ENCODE measurements at regions not wholly inside any gene's neighbourhood (a gene's known extent, or its start where the extent isn't known, plus 50 kb on each side); places are given as distances from the start of the nearest gene placed in this dataset.

GRCh38 chr18:73923866-73924265 is 223.8 kb downstream of the FBXO15 start:
- H4K20me1 ChIP-seq (ENCODE audit: control insufficient read depth, extremely low read depth, insufficient read depth, low read length) = no peaks in the 10 kb centered on the region
- no peaks in the 10 kb centered on the region for H3K27me3 ChIP-seq (ENCODE audit: control insufficient read depth, insufficient read depth, low read length)
- no peak overlapping the region for H2AFZ ChIP-seq (ENCODE audit: low read length)
- H3K4me2 ChIP-seq (ENCODE audit: extremely low read depth, insufficient read depth, low read length) = no peak overlapping the region
- H3K4me1 ChIP-seq (ENCODE audit: control insufficient read depth, extremely low read depth, insufficient read depth, low read length) = no peaks in the 10 kb centered on the region
- no peak overlapping the region for H3K4me3 ChIP-seq (replicated peaks in 1 of 4; ENCODE audit: control extremely low read depth in 1 of 4, insufficient read depth in 1 of 4, low read depth in 3 of 4, low read length in 4 of 4)
- H3K27ac ChIP-seq (ENCODE audit: insufficient read depth, low read length) = no peak overlapping the region
- H3K79me2 ChIP-seq (ENCODE audit: control insufficient read depth, insufficient read depth, low read length) = no peaks in the 10 kb centered on the region
- TF ChIP-seq CTCF (conservative IDR thresholded peaks at IDR 0.05 in 1 of 2, IDR thresholded peaks at IDR 0.05 in 1 of 2; ENCODE audit: low read depth in 1 of 2, low read length in 2 of 2) = no peak
- no peak for TF ChIP-seq EZH2 (IDR thresholded peaks at IDR 0.05; ENCODE audit: low read length, missing control alignments)
- H3K9ac ChIP-seq (ENCODE audit: insufficient read depth, low read length) = no peak overlapping the region
- no peaks in the 10 kb centered on the region for H3K9me3 ChIP-seq (ENCODE audit: control insufficient read depth, insufficient read depth, low read depth, low read length)
- peak in 1 of 2 donors; percentile 13 for DNase-seq (ENCODE audit: low read depth in 2 of 2)
- no peaks in the 10 kb centered on the region for H3K36me3 ChIP-seq (ENCODE audit: control insufficient read depth, insufficient read depth, low read length)

GRCh38 chr18:73920033-73920432 is 227.6 kb downstream of the FBXO15 start:
- Histone ChIP-seq H4K20me1 (ENCODE audit: control insufficient read depth, extremely low read depth, insufficient read depth, low read length) (no peaks in the 10 kb centered on the region), H3K4me3 (replicated peaks in 1 of 4; ENCODE audit: control extremely low read depth in 1 of 4, insufficient read depth in 1 of 4, low read depth in 3 of 4, low read length in 4 of 4) (no peak overlapping the region), H3K9me3 (ENCODE audit: control insufficient read depth, insufficient read depth, low read depth, low read length) (no peaks in the 10 kb centered on the region), H3K27me3 (ENCODE audit: control insufficient read depth, insufficient read depth, low read length) (no peaks in the 10 kb centered on the region), H3K4me1 (ENCODE audit: control insufficient read depth, extremely low read depth, insufficient read depth, low read length) (no peaks in the 10 kb centered on the region), H3K36me3 (ENCODE audit: control insufficient read depth, insufficient read depth, low read length) (no peaks in the 10 kb centered on the region), H3K27ac (ENCODE audit: insufficient read depth, low read length) (no peak overlapping the region), H2AFZ (ENCODE audit: low read length) (no peak overlapping the region), H3K9ac (ENCODE audit: insufficient read depth, low read length) (no peak overlapping the region), H3K4me2 (ENCODE audit: extremely low read depth, insufficient read depth, low read length) (no peak overlapping the region), H3K79me2 (ENCODE audit: control insufficient read depth, insufficient read depth, low read length) (no peaks in the 10 kb centered on the region)
- no peak for DNase-seq (ENCODE audit: low read depth in 2 of 2)
- TF ChIP-seq EZH2 (IDR thresholded peaks at IDR 0.05; ENCODE audit: low read length, missing control alignments) (no peak), CTCF (conservative IDR thresholded peaks at IDR 0.05 in 1 of 2, IDR thresholded peaks at IDR 0.05 in 1 of 2; ENCODE audit: low read depth in 1 of 2, low read length in 2 of 2) (no peak)

- Histone ChIP-seq H3K4me1 (ENCODE audit: control insufficient read depth, extremely low read depth, insufficient read depth, low read length) (no peaks in the 10 kb centered on the region), H3K4me2 (ENCODE audit: extremely low read depth, insufficient read depth, low read length) (no peak overlapping the region), H2AFZ (ENCODE audit: low read length) (no peak overlapping the region), H3K9ac (ENCODE audit: insufficient read depth, low read length) (no peak overlapping the region), H4K20me1 (ENCODE audit: control insufficient read depth, extremely low read depth, insufficient read depth, low read length) (no peaks in the 10 kb centered on the region), H3K27ac (ENCODE audit: insufficient read depth, low read length) (no peak overlapping the region), H3K27me3 (ENCODE audit: control insufficient read depth, insufficient read depth, low read length) (no peaks in the 10 kb centered on the region), H3K36me3 (ENCODE audit: control insufficient read depth, insufficient read depth, low read length) (no peaks in the 10 kb centered on the region), H3K4me3 (replicated peaks in 1 of 4; ENCODE audit: control extremely low read depth in 1 of 4, insufficient read depth in 1 of 4, low read depth in 3 of 4, low read length in 4 of 4) (no peak overlapping the region), H3K79me2 (ENCODE audit: control insufficient read depth, insufficient read depth, low read length) (no peaks in the 10 kb centered on the region), H3K9me3 (ENCODE audit: control insufficient read depth, insufficient read depth, low read depth, low read length) (no peaks in the 10 kb centered on the region)
- no peak for DNase-seq (ENCODE audit: low read depth in 2 of 2)
- TF ChIP-seq EZH2 (IDR thresholded peaks at IDR 0.05; ENCODE audit: low read length, missing control alignments) (no peak), CTCF (conservative IDR thresholded peaks at IDR 0.05 in 1 of 2, IDR thresholded peaks at IDR 0.05 in 1 of 2; ENCODE audit: low read depth in 1 of 2, low read length in 2 of 2) (no peak)
Observed at GRCh38 chr18:73918816-73919215, 228.8 kb downstream of the FBXO15 start.

All from fibroblast of lung (primary cell).